ENCODE measurements at regions not wholly inside any gene's neighbourhood (a gene's known extent, or its start where the extent isn't known, plus 50 kb on each side); places are given as distances from the start of the nearest gene placed in this dataset.

DNA sequence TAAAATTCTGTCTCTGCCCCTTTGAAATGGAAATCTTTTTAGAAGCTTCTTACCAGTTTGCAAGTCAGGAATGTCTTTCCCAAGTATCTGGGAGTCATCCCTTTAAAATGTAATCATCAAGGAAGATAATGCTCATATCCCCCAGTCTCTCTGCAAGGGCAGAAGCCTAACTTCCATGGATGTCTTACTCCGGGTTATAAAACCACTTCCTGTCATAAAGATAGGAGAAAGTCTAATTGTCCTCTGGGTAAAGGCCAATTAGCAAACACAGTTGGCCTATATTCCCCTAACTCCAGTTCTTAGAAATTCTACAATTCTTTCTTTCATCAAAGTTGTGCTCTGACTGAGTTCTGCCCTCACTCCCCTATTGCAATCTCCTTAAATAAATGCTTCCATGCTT is 1631.5 kb upstream of the LRRTM3 start:
- DNase-seq: no peak

DNA sequence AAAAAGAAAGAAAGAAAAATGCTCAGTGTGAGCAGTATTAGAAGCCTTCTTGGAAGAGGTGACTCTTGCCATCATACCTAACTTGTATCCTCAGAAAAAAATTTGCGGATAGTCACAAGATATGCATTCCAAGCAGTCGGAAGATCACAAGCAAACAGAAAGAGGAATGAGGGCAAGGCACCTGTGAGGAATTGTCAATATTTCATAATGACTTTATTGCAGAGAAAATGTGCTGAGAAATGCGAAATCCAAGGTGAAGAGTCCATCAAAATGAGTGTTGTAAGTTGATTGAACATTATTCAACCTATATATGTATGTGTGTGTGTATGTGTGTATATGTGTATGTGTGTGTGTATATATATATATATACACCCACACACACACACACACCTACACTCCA is 1624.7 kb upstream of the LRRTM3 start:
- DNase-seq: no peak

- no peak for DNase-seq
These were observed 1619.6 kb upstream of the LRRTM3 start for GRCh38 chr10:65306201-65306600.

GRCh38 chr10:65312876-65313275 is 1613.0 kb upstream of the LRRTM3 start:
- DNase-seq: no peak

- DNase-seq: no peak
These were observed 1612.4 kb upstream of the LRRTM3 start for GRCh38 chr10:65313406-65313805.

DNA sequence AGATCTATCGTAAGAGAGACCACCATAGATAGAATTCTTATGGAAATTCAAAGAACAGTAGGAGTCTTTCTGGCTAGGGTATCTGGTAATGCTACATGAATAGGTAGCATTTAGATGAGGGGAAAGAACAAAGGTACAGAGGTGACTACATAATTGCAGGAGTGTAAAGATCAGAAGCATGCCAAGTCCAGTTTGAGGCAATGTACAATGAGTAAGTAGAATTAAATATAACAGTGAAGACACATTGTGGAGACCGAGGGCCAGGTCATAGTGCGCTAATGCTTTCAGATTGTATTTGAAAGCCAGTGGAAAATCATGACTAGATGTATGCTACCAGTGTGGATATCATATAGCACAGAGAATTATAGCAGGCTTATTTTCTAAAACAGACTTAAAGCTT is 1611.6 kb upstream of the LRRTM3 start:
- no peak for DNase-seq

DNA sequence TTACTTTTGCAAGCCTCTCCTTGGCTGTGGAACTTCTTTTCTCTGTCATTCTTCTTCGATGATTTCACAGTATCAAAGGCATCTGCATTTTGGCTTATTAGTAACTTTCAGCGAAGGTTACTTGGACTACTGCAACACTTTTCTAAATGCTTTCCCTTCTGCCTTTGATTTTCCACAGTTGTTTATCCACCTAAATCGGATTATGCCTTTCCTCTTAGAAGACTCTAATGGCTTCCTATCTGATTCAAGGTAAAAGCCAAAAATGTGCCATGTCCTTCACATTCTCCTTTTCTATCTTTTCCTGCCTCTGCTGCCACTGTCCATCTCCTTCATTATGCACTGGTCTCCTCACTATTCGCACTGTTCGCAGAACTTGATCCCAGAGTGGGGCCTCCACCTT is 1606.3 kb upstream of the LRRTM3 start:
- DNase-seq: no peak

GRCh38 chr10:65320236-65321026 is 1605.4 kb upstream of the LRRTM3 start:
- no peak for DNase-seq

GRCh38 chr10:65323802-65324201 is 1602.0 kb upstream of the LRRTM3 start:
- no peak for DNase-seq

DNA sequence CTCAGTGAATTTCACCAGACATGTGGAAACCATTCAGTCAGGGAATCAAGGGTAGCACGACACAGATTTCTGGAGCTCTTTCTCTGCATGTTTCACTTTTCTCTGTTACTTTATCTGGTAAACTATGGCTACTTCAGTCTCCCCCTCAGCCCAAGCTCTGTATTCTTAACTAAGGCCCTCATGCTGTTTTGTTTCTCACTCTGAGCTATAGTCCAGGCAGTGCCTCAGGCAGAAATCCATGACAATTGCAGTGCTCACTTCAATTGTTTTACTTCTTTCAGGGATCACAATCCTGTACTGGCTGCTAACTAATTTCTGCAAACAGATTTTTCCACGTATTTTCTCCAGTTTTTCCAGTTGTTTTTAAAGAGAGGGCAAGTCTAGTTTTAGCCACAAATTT is 1599.9 kb upstream of the LRRTM3 start:
- no peak for DNase-seq

GRCh38 chr10:65328486-65328885 is 1597.3 kb upstream of the LRRTM3 start:
- no peak for DNase-seq

GRCh38 chr10:65335311-65335710 is 1590.5 kb upstream of the LRRTM3 start:
- DNase-seq: no peak

DNA sequence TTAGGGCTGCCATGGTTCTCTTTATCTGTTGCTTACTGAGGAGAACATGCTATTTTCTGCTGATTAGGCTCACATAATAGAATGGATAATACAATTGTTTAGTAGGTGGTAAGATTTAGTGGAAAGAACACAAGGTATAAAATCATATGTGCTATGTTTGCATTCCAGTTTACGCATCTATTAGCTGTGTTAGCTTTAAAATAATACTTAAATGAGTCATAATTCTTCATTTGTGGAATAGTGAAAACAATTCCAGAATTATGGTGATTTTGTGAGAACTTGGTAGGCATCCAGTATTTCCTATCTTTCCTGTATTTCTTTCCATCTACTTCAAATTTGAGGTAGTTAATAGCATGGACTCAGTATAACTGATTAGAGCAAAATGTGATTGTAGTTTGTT is 1585.5 kb upstream of the LRRTM3 start:
- DNase-seq: no peak

DNA sequence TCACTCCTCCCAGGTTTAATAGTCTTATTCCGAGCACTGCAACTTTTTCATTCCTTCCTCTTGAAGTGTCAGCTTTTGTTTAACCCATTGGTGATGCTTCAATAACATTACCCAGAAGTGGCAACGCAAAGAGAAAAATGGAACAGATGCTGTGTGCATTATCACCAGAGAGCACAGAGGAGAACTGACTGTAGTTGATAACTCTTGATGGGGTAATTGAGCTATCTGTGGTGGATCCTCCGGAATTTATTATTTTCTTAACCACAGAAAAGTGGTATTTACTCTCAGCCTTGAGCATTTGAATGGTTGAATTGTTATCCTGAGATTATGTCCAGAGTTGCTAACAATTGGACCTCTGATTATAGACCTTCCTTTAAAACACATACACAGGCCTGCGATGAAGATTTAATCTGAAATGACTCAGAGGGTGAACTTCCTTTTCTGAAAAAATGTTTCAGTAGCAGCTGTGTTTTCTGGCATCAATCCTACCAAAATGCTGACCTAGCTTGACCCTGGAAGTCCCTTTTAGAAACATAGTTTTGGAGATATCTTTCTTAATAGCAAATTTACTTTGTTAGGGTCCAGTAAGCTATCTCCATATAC is 1584.4 kb upstream of the LRRTM3 start:
- DNase-seq: no peak

DNA sequence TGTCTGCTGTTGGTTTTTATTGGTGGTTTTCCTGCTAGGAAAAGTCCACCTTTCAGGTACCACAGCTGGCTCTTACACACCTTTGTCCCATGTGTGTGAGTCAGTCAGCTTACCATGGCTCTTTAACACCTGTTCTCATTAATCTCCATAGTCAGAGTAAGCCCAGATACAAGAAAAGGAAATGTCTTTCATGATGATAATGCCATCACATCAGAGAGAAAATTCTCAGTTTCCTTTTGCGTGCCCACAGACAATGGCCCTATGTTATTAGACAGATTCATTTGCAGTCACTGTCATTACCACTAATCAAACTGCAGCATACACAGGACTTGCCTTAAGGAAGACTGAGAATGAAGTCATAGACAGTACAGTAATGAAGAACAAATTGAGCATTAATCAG is 1583.6 kb upstream of the LRRTM3 start:
- DNase-seq: no peak

DNA sequence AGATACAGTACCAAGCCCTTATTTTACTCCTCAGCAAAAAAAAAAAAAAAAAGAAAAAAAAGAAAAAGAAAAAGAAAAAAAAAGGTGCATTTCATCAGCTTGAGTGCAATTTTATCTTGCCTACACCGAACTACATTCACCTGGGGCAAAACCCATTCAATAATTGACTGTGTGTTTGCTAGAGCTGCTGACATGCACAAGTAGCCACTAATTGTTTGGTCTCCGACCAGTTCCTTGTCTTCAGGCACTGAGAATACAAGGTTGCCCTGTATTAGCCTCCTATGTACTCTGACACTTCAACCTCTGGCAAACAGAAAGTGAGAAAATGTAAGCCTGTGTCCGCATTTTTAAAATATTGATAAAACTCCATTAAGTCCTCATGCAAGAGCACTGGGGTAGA is 1579.4 kb upstream of the LRRTM3 start:
- no peak for DNase-seq

DNA sequence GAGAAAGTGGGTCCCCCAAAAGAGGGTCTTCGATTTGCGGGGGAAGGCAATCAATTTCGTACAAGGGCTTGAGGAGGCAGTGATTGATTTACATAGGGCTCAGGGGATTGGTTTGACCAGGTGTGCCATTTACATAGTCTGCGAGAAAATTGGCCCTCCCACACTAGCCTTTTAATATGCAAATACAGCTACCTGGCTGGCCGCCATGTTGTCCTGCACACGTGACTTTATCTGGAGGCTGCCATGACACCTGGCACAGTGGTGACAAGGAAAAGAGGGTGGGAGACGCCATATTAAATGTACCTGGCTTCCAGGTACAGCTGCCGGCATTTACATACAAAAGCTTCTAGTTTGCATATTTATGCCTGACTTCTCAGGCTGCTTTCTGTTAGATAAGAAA is 1577.2 kb upstream of the LRRTM3 start:
- no peak for DNase-seq

DNA sequence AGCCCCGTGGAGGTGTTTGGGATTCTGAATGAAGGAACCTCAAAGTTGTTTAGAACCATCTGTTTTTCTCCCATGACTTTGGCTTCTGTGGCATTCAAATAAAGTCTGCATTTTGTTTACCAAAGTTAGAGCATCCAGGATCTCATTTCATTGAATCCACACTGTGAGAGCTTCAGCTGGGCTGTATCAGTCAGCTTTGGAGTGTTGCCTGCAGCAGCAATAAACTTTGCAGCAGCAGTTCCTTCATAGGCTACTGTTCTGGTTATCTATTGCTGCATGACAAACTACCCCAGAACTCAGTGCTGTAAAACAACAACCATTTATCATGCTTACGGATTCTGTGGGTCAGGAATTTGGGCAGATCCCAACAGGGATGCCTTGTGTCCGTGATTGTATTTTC is 1575.2 kb upstream of the LRRTM3 start:
- DNase-seq: no peak

DNA sequence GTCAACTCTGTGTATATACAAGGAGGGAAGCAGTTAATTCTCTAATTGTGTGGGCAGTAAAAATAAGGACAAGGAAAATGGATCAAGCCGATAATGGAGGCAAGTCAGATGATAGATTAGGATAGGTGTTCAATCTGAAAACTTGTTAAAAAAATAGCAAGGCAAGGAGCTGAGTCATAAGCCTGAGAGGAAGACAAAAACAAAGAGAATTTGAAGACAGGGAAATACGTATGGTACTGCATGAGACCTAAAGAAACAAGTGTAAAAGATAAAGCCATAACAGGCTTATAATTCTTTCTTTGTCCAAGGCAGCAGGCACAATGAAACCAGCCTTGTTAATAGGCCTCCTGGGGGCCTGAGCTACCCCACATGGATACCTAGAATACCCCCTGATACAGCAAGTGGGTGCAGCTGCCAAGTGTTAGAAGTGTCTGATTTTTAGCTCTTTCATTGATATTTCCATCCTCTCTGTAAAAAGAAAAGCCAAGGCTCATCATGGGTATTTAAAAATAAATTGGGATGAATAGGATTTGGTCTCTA is 1570.6 kb upstream of the LRRTM3 start:
- no peak for DNase-seq

DNA sequence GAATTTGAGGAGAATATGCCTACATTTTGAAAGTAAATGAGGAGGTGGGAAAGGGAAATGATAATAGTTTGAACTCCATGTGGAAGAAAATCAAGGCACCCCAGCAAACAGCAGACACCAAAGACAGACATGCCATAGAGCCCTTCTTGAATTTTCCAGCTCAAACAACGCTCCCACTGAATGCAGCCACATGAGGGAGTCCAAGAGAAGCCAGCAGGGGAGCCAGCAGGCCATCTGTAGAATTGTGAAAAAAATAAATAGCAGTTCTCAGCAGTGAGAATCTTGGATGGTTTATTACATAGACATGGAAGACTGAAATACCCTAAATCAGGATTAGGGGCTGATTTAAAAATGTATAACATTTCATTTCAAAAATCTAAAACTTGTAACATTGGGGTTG is 1567.3 kb upstream of the LRRTM3 start:
- no peak for DNase-seq

GRCh38 chr10:65360497-65360896 is 1565.3 kb upstream of the LRRTM3 start:
- DNase-seq: no peak

DNA sequence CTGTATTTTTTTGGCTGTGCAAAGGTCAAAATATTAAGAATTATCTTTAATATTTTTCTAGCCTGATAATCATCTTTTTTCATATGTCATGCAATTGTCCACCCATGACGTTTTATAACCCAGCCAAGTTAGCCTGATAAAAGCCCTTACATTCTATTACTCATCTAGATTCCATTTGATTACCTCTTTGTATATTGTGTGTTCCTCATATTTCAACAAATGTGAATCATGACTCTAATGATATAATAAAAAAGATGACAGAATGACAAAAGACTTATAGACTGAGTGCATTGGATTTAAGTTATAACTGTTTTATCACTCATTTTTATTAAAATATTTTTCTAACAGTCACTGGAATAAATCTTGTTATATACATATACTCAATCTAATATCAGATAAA is 1560.0 kb upstream of the LRRTM3 start:
- no peak for DNase-seq

DNA sequence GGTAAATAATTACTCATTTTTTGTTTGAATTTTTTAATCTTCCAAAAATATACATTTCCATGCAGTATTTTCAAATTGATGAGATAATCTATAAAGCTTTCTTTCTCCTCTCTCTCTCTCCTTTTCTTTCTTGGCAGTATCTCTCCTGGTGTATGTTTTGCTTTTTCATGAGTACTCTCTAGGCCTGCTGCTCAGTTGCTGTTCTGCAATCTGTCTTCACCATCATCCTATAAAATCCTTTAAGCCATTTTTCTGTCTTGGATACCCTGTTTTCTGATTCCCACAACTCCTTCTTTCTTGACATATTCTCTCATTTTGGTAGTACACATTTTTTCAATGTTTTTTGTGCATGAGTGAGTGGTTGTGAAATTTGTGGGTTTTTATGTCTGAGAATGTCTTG is 1558.1 kb upstream of the LRRTM3 start:
- no peak for DNase-seq

DNA sequence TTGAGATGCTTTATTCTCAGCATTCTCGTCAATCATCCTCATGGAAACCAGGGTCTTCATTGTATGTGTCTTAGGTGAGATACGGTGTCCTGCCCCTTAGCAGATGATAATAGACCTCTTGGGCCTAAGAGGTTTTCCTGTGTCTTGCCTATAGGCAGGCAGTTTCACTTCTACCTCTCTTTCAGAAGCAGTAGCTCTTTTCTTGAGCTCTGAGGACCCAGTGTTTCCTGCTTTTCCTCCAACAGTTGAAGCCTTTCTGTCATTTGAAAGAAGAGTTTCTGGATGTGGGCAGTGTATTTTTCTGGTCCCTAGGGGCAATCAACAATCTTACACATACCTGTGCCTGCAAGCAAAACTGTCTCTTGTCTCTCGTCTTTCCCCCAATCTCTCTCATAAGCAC is 1550.3 kb upstream of the LRRTM3 start:
- no peak for DNase-seq

Measured in right kidney (tissue), 1 donor.